ENCODE measurements at regions not wholly inside any gene's neighbourhood (a gene's known extent, or its start where the extent isn't known, plus 50 kb on each side); places are given as distances from the start of the nearest gene placed in this dataset.
A peak's percentile ranks its signal among the peaks of the same experiment; 100 is the strongest.
"Not testable (repeated sequence)": the region's sequence is repeated elsewhere in the genome, so short reads cannot be mapped to it uniquely, and the experiment has no call there.

DNA sequence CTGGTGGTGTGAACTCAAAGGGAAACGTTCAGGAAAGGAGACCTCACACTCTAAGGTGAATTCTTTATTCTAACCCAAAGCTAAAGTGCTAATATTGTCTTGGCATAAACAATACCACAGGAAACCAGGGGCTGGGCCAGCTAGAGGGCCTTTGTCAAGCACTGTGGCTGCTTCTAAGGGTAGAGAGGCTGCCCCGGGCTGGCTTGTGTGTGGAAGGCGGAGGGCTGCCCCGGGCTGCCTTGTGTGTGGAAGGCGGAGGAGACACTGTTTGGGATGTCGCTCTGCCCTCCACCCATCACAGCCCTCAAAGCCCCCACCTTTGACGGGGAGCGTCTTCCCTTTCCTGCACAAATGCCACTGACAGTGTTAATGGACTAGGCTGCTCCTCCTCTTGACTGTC lies 216.8 kb downstream of the TOMM20 start:
- DNase-seq (ENCODE audit: low read depth): no peak
- H3K4me3 ChIP-seq (ENCODE audit: low read length): no peak overlapping the region
- TF ChIP-seq, protein P1, sequence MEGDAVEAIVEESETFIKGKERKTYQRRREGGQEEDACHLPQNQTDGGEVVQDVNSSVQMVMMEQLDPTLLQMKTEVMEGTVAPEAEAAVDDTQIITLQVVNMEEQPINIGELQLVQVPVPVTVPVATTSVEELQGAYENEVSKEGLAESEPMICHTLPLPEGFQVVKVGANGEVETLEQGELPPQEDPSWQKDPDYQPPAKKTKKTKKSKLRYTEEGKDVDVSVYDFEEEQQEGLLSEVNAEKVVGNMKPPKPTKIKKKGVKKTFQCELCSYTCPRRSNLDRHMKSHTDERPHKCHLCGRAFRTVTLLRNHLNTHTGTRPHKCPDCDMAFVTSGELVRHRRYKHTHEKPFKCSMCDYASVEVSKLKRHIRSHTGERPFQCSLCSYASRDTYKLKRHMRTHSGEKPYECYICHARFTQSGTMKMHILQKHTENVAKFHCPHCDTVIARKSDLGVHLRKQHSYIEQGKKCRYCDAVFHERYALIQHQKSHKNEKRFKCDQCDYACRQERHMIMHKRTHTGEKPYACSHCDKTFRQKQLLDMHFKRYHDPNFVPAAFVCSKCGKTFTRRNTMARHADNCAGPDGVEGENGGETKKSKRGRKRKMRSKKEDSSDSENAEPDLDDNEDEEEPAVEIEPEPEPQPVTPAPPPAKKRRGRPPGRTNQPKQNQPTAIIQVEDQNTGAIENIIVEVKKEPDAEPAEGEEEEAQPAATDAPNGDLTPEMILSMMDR (conservative IDR thresholded peaks at IDR 0.05; ENCODE audit: low read length): no peak

DNA sequence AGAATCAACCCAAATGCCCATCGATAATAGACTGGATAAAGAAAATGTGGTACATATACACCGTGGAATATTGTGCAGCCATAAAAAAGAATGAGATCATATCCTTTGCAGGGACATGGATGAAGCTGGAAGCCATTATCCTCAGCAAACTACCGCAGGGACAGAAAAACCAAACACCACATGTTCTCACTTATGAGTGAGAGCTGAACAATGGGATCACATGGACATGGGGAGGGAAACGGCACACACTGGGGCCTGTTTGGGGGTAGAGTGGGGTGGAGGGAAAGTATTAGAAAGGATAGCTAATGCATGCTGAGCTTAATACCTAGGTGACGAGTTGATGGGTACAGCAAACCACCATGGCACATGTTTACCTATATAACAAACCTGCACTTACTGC lies 217.5 kb downstream of the TOMM20 start:
- not testable (repeated sequence) for H3K4me3 ChIP-seq (ENCODE audit: low read length); DNase-seq (ENCODE audit: low read depth)

DNA sequence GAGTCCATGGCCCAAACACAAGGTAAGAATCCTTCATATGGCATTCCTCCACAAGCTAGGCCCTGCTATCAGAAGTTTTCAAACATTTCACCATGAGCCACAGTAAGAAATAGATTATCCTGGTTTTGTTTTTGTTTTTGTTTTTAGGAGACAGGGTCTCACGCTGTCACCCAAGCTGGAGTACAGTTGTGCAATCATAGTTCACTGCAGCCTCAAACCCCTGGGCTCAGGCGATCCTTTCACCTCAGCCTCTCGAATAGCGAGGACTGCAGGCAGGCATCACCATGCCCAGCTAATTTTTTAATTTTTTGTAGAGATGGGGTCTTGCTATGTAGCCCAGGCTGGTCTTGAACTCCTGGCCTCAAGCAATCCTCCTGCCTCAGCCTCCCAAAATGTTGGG lies 218.8 kb downstream of the TOMM20 start:
- TF ChIP-seq, protein P1 (conservative IDR thresholded peaks at IDR 0.05; ENCODE audit: low read length): no peak
- no peak for DNase-seq (ENCODE audit: low read depth)

DNA sequence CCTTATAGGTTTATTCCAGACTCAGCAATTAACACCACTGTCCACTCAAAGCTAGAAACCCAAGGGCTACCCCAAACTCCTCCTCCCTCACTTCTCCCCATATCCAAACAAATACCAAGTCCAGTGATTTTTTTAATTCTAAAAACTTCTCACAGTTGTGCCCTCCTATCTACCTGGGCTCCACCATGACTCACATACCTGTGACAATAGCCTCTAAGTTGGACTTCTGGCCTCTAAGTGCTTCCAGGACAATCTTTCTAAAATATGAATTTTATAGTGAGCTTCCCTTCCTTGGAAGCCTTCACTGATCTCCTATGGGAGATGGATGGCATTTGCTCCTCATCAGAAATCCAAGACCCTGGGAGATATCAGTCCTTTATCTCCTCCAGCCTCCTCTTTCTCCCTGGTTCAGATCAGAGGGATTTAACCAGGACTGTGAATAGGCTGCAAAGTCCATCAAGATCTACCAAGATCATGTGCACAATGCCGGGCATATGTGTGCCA lies 219.3 kb downstream of the TOMM20 start:
- TF ChIP-seq, protein P1 (conservative IDR thresholded peaks at IDR 0.05; ENCODE audit: low read length): no peak
- no peak overlapping the region for H3K4me3 ChIP-seq (ENCODE audit: low read length)
- DNase-seq (ENCODE audit: low read depth): no peak

More for the DNA sequence above, 218.8 kb downstream of the TOMM20 start:
- no peak overlapping the region for H3K4me3 ChIP-seq (ENCODE audit: low read length)

DNA sequence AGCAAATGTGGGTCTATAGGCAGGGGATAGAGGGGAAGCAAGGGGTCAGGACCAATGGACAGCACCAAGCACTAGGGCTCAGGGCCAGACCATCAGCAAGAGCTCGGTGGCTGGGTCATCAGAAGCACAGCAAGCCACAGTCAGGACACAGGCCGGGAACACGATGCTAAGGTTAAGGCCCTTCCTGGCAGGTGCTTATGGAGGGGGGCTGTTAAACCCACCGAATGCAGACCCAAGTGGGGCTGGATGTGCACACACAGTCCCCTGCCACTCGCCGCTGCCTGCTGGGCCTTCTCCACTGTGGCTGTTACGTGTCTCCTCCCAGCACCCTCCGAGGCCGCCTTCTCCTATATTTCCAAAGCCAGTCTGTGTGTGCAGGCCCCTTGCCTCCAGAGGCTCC lies 220.1 kb downstream of the TOMM20 start:
- DNase-seq (ENCODE audit: low read depth): no peak
- TF ChIP-seq, protein P1 (conservative IDR thresholded peaks at IDR 0.05; ENCODE audit: low read length): no peak
- no peak overlapping the region for H3K4me3 ChIP-seq (ENCODE audit: low read length)

DNA sequence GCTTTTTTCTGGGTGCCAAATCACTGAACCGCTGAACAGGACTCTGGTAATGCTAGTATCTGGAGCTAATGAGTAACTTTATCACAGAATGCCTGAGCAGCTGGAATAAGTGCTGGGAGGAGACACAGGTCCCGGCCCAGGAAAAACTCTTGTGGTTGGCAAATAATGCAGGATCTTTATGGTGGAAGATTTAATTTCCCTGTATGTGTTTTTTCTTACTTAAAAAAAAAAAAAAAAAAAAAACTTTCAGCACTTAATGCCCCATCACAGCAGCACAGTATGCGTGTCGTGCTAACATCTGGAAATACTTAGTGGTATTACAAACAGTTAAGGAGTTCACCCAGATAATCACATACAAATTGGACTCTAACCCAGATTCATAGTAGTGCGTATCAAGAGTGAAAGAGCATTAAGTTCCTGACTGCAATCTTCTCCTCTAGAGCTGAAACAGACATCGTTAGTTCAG lies 220.7 kb downstream of the TOMM20 start:
- H3K4me3 ChIP-seq (ENCODE audit: low read length): no peak overlapping the region
- DNase-seq (ENCODE audit: low read depth): peak; percentile 95
- TF ChIP-seq, protein P1 (conservative IDR thresholded peaks at IDR 0.05; ENCODE audit: low read length): no peak

DNA sequence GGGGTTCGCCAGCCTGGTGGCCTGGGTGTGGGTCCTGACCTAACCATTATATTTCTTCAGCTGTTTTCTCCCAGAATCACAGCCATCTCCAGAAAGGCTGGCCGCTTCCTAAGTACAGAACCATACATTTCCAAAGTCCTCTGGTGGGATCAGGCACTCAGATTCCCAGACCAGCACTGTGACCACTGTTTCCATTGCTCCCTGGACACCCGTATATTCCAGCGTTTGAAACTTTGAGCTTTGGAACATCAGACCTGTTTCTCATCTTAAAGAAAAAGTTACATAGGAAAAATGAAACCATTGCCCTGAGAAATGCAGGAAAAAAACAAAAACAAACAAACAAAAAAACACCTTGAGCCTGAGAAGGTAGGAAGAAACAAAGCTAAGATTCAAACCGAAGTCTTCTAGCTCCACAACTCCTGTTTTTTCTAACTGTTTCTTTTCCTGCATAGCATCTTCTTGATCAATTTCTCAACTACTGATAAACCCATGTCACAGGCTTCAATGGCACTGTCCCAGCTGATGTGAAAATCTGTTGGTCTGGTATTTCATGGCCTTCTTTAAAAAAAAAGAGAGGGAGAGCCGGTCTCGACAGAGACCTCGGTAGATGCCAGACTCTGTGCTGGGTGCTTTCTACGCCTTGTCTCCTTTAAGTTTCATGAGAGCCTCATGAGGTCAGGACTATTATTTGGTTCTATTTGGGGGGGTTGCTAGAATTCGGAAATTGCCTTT lies 221.3 kb downstream of the TOMM20 start:
- TF ChIP-seq, protein P1 (conservative IDR thresholded peaks at IDR 0.05; ENCODE audit: low read length): no peak
- DNase-seq (ENCODE audit: low read depth): no peak
- no peak overlapping the region for H3K4me3 ChIP-seq (ENCODE audit: low read length)
